ENCODE measurements at regions not wholly inside any gene's neighbourhood (a gene's known extent, or its start where the extent isn't known, plus 50 kb on each side); places are given as distances from the start of the nearest gene placed in this dataset.
"Not testable (repeated sequence)": the region's sequence is repeated elsewhere in the genome, so short reads cannot be mapped to it uniquely, and the experiment has no call there.

DNA sequence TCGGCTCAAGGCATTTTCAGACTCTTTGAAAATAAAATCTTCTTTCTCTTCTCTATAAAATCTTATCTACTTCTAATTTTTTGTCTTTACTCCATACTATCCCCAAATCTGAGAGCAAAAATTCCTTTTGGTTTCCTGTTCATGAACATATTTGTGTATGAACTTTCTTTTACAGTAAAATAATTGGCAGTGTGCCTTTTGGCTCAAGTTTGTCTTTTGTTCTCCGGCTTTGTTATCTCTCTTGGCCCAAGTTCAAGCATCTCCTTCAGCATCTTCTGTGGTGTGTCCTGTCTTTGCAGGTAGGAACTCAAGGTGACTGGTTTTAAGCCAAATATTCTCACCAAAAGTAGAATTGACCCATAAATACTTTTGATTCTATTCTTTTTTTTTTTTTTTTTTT lies 276.6 kb upstream of the FAT1 start:
- TF ChIP-seq CTCF (IDR thresholded peaks at IDR 0.05): no peak
- Mint-ChIP-seq H3K4me1 (no peaks in the 10 kb centered on the region), H3K9me3 (peaks cover 0 to 12% (median 3%) of the 10 kb centered on the region in 7 donors), H3K27me3 (ENCODE audit: low read depth in 3 of 3) (peaks cover 0 to 2% (median 0%) of the 10 kb centered on the region in 3 donors), H3K36me3 (no peaks in the 10 kb centered on the region), H3K4me3 (no peak overlapping the region), H3K27ac (no peak overlapping the region)
- Histone ChIP-seq H3K36me3 (replicated peaks in 1 of 2; ENCODE audit: control insufficient read depth in 1 of 2, insufficient read depth in 2 of 2, low read length in 2 of 2) (no peaks in the 10 kb centered on the region), H3K9ac (ENCODE audit: insufficient read depth, low read length, poor library complexity, severe bottlenecking) (no peak overlapping the region), H3K27ac (ENCODE audit: low read depth in 1 of 2, low read length in 2 of 2) (no peak overlapping the region), H3K4me3 (replicated peaks in 1 of 3; ENCODE audit: low read depth in 2 of 3, low read length in 3 of 3) (no peak overlapping the region), H3K27me3 (ENCODE audit: control insufficient read depth in 2 of 2, insufficient read depth in 2 of 2, low read length in 2 of 2) (no peaks in the 10 kb centered on the region), H3K79me2 (ENCODE audit: insufficient read depth, low read length) (no peaks in the 10 kb centered on the region), H3K4me2 (replicated peaks; ENCODE audit: extremely low read depth, low read length, poor library complexity, severe bottlenecking) (no peak overlapping the region), H2AFZ (ENCODE audit: insufficient read depth, low read depth, low read length, poor library complexity, severe bottlenecking) (no peak overlapping the region), H3K9me3 (replicated peaks in 1 of 2; ENCODE audit: control insufficient read depth in 1 of 2, insufficient read depth in 1 of 2, low read length in 2 of 2) (peaks cover 0 to 8% of the 10 kb centered on the region in 2 donors), H4K20me1 (ENCODE audit: insufficient read depth, low read length) (no peaks in the 10 kb centered on the region), H3K4me1 (ENCODE audit: control insufficient read depth in 1 of 2, insufficient read depth in 2 of 2, low read length in 2 of 2) (no peaks in the 10 kb centered on the region)
- intact Hi-C loops (cut with micrococcal nuclease): no loop called here
- DNase-seq: no peak
- no CpG with 5 or more reads among the region's 2 CpGs for WGBS (ENCODE audit: insufficient coverage)

DNA sequence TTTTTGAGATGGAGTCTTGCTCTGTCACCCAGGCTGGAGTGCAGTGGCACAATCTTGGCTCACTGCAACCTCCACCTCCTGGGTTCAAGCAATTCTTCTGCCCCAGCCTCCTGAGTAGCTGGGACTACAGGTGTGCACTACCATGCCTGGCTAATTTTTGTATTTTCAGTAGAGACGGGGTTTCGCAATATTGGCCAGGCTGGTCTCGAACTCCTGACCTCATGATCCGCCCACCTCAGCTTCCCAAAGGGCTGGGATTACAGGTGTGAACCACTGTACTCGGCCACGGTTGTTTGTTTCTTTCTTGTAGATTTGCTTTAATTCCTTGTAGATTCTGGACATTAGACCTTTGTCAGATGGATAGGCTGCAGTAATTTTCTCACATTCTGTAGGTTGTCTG lies 278.5 kb upstream of the FAT1 start:
- H4K20me1 ChIP-seq (ENCODE audit: insufficient read depth, low read length); H3K4me1 Mint-ChIP-seq; H3K4me3 ChIP-seq (replicated peaks in 1 of 3; ENCODE audit: low read depth in 2 of 3, low read length in 3 of 3); H3K4me2 ChIP-seq (replicated peaks; ENCODE audit: extremely low read depth, low read length, poor library complexity, severe bottlenecking); H3K27ac ChIP-seq (ENCODE audit: low read depth in 1 of 2, low read length in 2 of 2); H3K9me3 ChIP-seq (replicated peaks in 1 of 2; ENCODE audit: control insufficient read depth in 1 of 2, insufficient read depth in 1 of 2, low read length in 2 of 2); H3K4me3 Mint-ChIP-seq; H3K27me3 ChIP-seq (ENCODE audit: control insufficient read depth in 2 of 2, insufficient read depth in 2 of 2, low read length in 2 of 2); H3K27me3 Mint-ChIP-seq (ENCODE audit: low read depth in 3 of 3); H3K79me2 ChIP-seq (ENCODE audit: insufficient read depth, low read length); H3K4me1 ChIP-seq (ENCODE audit: control insufficient read depth in 1 of 2, insufficient read depth in 2 of 2, low read length in 2 of 2); H3K9ac ChIP-seq (ENCODE audit: insufficient read depth, low read length, poor library complexity, severe bottlenecking); H3K36me3 ChIP-seq (replicated peaks in 1 of 2; ENCODE audit: control insufficient read depth in 1 of 2, insufficient read depth in 2 of 2, low read length in 2 of 2); H2AFZ ChIP-seq (ENCODE audit: insufficient read depth, low read depth, low read length, poor library complexity, severe bottlenecking); intact Hi-C loops (cut with micrococcal nuclease); H3K27ac Mint-ChIP-seq; H3K36me3 Mint-ChIP-seq; DNase-seq: not testable (repeated sequence)
- WGBS (ENCODE audit: insufficient coverage): 100% methylated on average over 1 of the region's 6 CpGs
- peaks cover 0 to 12% (median 3%) of the 10 kb centered on the region in 7 donors for H3K9me3 Mint-ChIP-seq
